Urinary bladder (tissue), 3 donors: ENCODE measurements at regions not wholly inside any gene's neighbourhood (a gene's known extent, or its start where the extent isn't known, plus 50 kb on each side); places are given as distances from the start of the nearest gene placed in this dataset.

Source experiments
- DNase-seq: peaks from one replicate; pipeline ENCODE4 v3.0.0-alpha.2; 2015; ENCODE audit errors: extremely low spot score
- H3K27ac ChIP-seq: one replicate; pipeline ENCODE4 v1.5.1; 2013; ENCODE audit warnings: low read depth, mild to moderate bottlenecking, moderate library complexity
- H3K36me3 ChIP-seq: one replicate; pipeline ENCODE4 v1.6.1; 2013; ENCODE audit warnings: mild to moderate bottlenecking, moderate library complexity; ENCODE audit not compliant: insufficient read depth
- H3K4me1 ChIP-seq: one replicate; pipeline ENCODE4 v1.6.1; 2013; ENCODE audit warnings: mild to moderate bottlenecking, moderate library complexity; ENCODE audit not compliant: insufficient read depth
- H3K4me3 ChIP-seq: one replicate; pipeline ENCODE4 v1.5.1; 2013; ENCODE audit warnings: low read depth, low read length
- WGBS: extraction: QIAGEN DNeasy Blood & Tissue Kit; methylation state at CpG from one replicate; pipeline ENCODE4 v1.1.7; 2013; 5-methylcytosine and 5-hydroxymethylcytosine counted together
- donor health status: healthy with polysubstance abuse.
- donor health status: healthy.

- 71% methylated on average over 9 of the region's 9 CpGs for WGBS
- no peak for DNase-seq
- Histone ChIP-seq H3K27ac (no peak overlapping the region), H3K4me3 (no peak overlapping the region), H3K4me1 (peaks cover 1% of the 10 kb centered on the region), H3K36me3 (no peaks in the 10 kb centered on the region)
Observed at GRCh38 chr3:194278186-194278845, 72.8 kb downstream of the CPN2 start.

- Histone ChIP-seq H3K4me3 (no peak overlapping the region), H3K36me3 (no peaks in the 10 kb centered on the region), H3K4me1 (peaks cover 1% of the 10 kb centered on the region), H3K27ac (no peak overlapping the region)
- 93% methylated on average over 9 of the region's 9 CpGs for WGBS
- DNase-seq, result no peak
Observed at GRCh38 chr3:194279101-194279500, 72.0 kb downstream of the CPN2 start.

- Histone ChIP-seq H3K27ac (no peak overlapping the region), H3K4me3 (no peak overlapping the region), H3K36me3 (no peaks in the 10 kb centered on the region), H3K4me1 (peaks cover 1% of the 10 kb centered on the region)
- no peak for DNase-seq
- WGBS, result 94% methylated on average over 5 of the region's 5 CpGs
Observed at GRCh38 chr3:194279701-194280360, 71.3 kb downstream of the CPN2 start.

GRCh38 chr3:194280777-194281176 lies 70.4 kb downstream of the CPN2 start:
- DNase-seq, result no peak
- H3K4me3 ChIP-seq, result no peak overlapping the region
- H3K4me1 ChIP-seq, result peaks cover 1% of the 10 kb centered on the region
- no peak overlapping the region for H3K27ac ChIP-seq
- H3K36me3 ChIP-seq, result no peaks in the 10 kb centered on the region
- WGBS, result 98% methylated on average over 2 of the region's 2 CpGs

- Histone ChIP-seq H3K4me1 (peaks cover 1% of the 10 kb centered on the region), H3K27ac (no peak overlapping the region), H3K4me3 (no peak overlapping the region), H3K36me3 (no peaks in the 10 kb centered on the region)
- 97% methylated on average over 8 of the region's 8 CpGs for WGBS
- DNase-seq, result no peak
Observed at GRCh38 chr3:194281306-194281705, 69.8 kb downstream of the CPN2 start.

- no peak for DNase-seq
- Histone ChIP-seq H3K27ac (no peak overlapping the region), H3K4me1 (peaks cover 1% of the 10 kb centered on the region), H3K4me3 (no peak overlapping the region), H3K36me3 (no peaks in the 10 kb centered on the region)
- 93% methylated on average over 10 of the region's 10 CpGs for WGBS
Observed at GRCh38 chr3:194281766-194282165, 69.4 kb downstream of the CPN2 start.

GRCh38 chr3:194282436-194283122 lies 68.5 kb downstream of the CPN2 start:
- H3K27ac ChIP-seq, result no peak overlapping the region
- no peak overlapping the region for H3K4me3 ChIP-seq
- 84% methylated on average over 15 of the region's 15 CpGs for WGBS
- no peaks in the 10 kb centered on the region for H3K4me1 ChIP-seq
- no peaks in the 10 kb centered on the region for H3K36me3 ChIP-seq
- no peak for DNase-seq

- no peak for DNase-seq
- Histone ChIP-seq H3K36me3 (no peaks in the 10 kb centered on the region), H3K4me1 (no peaks in the 10 kb centered on the region), H3K27ac (no peak overlapping the region), H3K4me3 (no peak overlapping the region)
- WGBS, result 84% methylated on average over 12 of the region's 12 CpGs
Observed at GRCh38 chr3:194283221-194284006, 67.7 kb downstream of the CPN2 start.

GRCh38 chr3:194284351-194284750 lies 66.8 kb downstream of the CPN2 start:
- no peak overlapping the region for H3K4me3 ChIP-seq
- WGBS, result 96% methylated on average over 5 of the region's 5 CpGs
- H3K36me3 ChIP-seq, result no peaks in the 10 kb centered on the region
- H3K4me1 ChIP-seq, result no peaks in the 10 kb centered on the region
- H3K27ac ChIP-seq, result no peak overlapping the region
- no peak for DNase-seq

GRCh38 chr3:194285024-194285849 lies 65.9 kb downstream of the CPN2 start:
- no peak overlapping the region for H3K27ac ChIP-seq
- H3K36me3 ChIP-seq, result no peaks in the 10 kb centered on the region
- DNase-seq, result no peak
- no peaks in the 10 kb centered on the region for H3K4me1 ChIP-seq
- H3K4me3 ChIP-seq, result no peak overlapping the region
- 65% methylated on average over 16 of the region's 16 CpGs for WGBS

- no peak for DNase-seq
- no peak overlapping the region for H3K27ac ChIP-seq
- no peaks in the 10 kb centered on the region for H3K36me3 ChIP-seq
- no peaks in the 10 kb centered on the region for H3K4me1 ChIP-seq
- 33% methylated on average over 2 of the region's 2 CpGs for WGBS
- H3K4me3 ChIP-seq, result no peak overlapping the region
Observed at GRCh38 chr3:194285850-194286197, 65.3 kb downstream of the CPN2 start.

GRCh38 chr3:194286375-194287146 lies 64.6 kb downstream of the CPN2 start:
- Histone ChIP-seq H3K36me3 (no peaks in the 10 kb centered on the region), H3K27ac (no peak overlapping the region), H3K4me1 (no peaks in the 10 kb centered on the region), H3K4me3 (no peak overlapping the region)
- 73% methylated on average over 22 of the region's 22 CpGs for WGBS
- no peak for DNase-seq
